Retinal pigment epithelial cell (primary cell): ENCODE measurements at regions not wholly inside any gene's neighbourhood (a gene's known extent, or its start where the extent isn't known, plus 50 kb on each side); places are given as distances from the start of the nearest gene placed in this dataset.

Experiments
- DNase-seq: peaks from one replicate; pipeline ENCODE4 v3.0.0-alpha.2; 2010; ENCODE audit warnings: low read depth
- H3K4me3 ChIP-seq: 2 replicates; pipeline ENCODE4 v1.5.1; 2011; ENCODE audit warnings: mild to moderate bottlenecking, low read length, control low read depth, moderate library complexity
- TF ChIP-seq, protein P1 (sequence below): conservative IDR thresholded peaks from 2 replicates; pipeline ENCODE4 v1.5.1; 2011; ENCODE audit warnings: low read depth, low read length, control low read depth, inconsistent platforms

- H3K4me3 ChIP-seq: no peak overlapping the region
- no peak for DNase-seq
Measured at GRCh38 chr6:21915707-21916260, 322.2 kb downstream of the SOX4 start.

DNA sequence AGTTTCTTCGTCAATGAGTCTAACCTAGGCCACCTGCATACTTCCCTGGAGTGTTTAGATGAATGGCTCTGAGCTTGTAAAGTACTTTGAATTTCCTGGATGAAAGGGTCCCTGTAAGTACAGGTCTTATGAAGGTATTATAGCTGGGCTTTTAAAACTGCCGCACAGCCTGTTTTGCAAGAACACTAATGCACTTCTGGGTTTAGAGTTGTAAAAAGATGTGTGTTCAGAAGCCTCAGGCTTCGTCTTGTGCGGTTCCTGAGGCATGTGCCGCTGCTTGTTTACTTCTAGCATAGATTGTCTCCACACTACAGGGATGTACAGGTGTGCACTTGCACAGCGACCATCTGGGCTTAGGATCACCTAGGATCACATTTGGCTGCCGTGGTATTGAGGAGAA lies 324.5 kb downstream of the SOX4 start:
- TF ChIP-seq, protein P1, sequence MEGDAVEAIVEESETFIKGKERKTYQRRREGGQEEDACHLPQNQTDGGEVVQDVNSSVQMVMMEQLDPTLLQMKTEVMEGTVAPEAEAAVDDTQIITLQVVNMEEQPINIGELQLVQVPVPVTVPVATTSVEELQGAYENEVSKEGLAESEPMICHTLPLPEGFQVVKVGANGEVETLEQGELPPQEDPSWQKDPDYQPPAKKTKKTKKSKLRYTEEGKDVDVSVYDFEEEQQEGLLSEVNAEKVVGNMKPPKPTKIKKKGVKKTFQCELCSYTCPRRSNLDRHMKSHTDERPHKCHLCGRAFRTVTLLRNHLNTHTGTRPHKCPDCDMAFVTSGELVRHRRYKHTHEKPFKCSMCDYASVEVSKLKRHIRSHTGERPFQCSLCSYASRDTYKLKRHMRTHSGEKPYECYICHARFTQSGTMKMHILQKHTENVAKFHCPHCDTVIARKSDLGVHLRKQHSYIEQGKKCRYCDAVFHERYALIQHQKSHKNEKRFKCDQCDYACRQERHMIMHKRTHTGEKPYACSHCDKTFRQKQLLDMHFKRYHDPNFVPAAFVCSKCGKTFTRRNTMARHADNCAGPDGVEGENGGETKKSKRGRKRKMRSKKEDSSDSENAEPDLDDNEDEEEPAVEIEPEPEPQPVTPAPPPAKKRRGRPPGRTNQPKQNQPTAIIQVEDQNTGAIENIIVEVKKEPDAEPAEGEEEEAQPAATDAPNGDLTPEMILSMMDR: no peak
- H3K4me3 ChIP-seq: no peak overlapping the region
- DNase-seq: no peak

More at GRCh38 chr6:21915707-21916260, 322.2 kb downstream of the SOX4 start:
- TF ChIP-seq, protein P1: no peak

- DNase-seq: no peak
- TF ChIP-seq, protein P1: no peak
- H3K4me3 ChIP-seq: no peak overlapping the region
Measured at GRCh38 chr6:21918666-21919065, 325.1 kb downstream of the SOX4 start.

- H3K4me3 ChIP-seq: no peak overlapping the region
- TF ChIP-seq, protein P1: no peak
- DNase-seq: no peak
Measured at GRCh38 chr6:21922086-21922485, 328.5 kb downstream of the SOX4 start.

DNA sequence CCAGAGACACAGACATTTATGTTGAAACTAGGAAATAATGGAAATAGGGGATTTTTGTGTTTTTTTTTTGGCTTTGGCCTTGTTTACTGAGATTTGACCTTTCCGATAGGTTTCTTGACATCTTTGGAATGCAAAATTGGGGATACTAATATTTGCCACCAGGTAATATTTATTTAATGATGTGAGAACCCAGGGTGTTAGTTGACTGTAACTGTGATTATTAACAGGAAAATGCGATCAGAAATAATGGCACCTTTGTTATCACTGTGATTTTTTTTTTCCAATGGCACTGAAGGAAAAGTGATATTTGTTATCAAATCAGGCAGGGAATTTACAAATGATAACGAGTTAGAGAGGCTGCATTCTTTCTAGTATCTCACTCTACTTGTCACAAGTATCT lies 330.5 kb downstream of the SOX4 start:
- H3K4me3 ChIP-seq: no peak overlapping the region
- no peak for DNase-seq

DNA sequence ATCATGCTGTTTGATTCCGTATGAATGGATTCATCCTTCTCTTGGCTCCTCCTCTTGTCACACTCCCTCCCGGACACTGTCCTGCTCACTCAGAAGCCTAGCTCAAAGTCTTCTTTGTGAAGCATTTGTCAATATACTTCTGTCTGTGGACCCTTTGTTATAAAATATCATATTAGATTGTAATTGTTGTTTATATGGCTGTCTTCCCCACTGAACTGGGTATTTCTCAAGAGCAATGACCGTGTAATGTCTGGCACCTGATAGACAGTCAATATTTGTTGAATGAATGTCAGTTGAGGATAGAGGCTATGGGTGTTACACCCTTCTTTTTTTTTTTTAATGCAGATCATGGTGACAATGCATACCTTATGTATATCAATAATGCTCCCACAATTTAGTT lies 335.3 kb downstream of the SOX4 start:
- TF ChIP-seq, protein P1: no peak
- no peak for DNase-seq

More for the DNA sequence above, 330.5 kb downstream of the SOX4 start:
- TF ChIP-seq, protein P1: no peak

DNA sequence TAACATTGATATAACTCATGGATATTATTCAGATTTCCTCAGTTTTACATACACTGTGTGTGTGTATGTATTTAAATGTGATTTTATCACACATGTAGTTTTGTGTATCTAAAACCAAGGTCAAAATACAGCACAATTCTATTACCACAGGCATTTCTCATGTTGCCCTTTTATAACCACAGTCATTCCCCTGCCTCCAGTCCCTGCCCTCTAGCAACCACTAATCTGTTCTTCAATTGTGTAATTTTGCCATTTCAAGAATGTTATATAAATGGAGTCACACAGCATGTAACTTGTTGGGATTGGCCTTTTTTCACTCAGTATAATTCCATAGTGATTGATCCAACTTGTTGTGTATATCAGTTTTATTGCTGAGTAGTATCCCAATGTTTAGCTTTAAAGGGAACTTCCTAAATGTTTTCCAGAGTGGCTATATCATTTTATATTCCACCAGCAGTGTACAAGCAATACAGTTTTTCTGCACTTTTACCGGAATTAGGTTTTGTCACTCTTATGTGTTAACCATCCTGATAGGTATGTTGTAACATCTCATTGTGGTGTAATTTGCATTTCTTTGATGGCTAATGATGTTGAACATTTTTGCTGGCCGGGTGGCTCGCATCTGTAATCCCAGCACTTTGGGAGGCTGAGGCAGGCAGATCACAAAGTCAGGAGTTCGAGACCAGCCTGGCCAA lies 338.2 kb downstream of the SOX4 start:
- DNase-seq: no peak
- TF ChIP-seq, protein P1: no peak

More for the DNA sequence above, 335.3 kb downstream of the SOX4 start:
- H3K4me3 ChIP-seq: no peak overlapping the region

More for the DNA sequence above, 338.2 kb downstream of the SOX4 start:
- H3K4me3 ChIP-seq: no peak overlapping the region
